MG63 (cell line): ENCODE measurements at regions not wholly inside any gene's neighbourhood (a gene's known extent, or its start where the extent isn't known, plus 50 kb on each side); places are given as distances from the start of the nearest gene placed in this dataset.

Source experiments
- DNase-seq: peaks from one replicate; pipeline ENCODE4 v3.0.0-alpha.2; 2020
- H3K27me3 ChIP-seq: fragments of 250-450 bp; sonication (Bioruptor Pico); 2 replicates; pipeline ENCODE4 v1.5.1; 2020; ENCODE audit warnings: mild to moderate bottlenecking, moderate library complexity
- H3K36me3 ChIP-seq: fragments of 250-450 bp; sonication (Bioruptor Pico); 2 replicates; pipeline ENCODE4 v1.5.1; 2020; ENCODE audit warnings: mild to moderate bottlenecking, moderate library complexity
- H3K4me3 ChIP-seq: fragments of 250-450 bp; sonication (Bioruptor Pico); 2 replicates; pipeline ENCODE4 v1.5.1; 2020; ENCODE audit warnings: mild to moderate bottlenecking, moderate library complexity
- H3K9me3 ChIP-seq: fragments of 250-450 bp; sonication (Bioruptor Pico); 2 replicates; pipeline ENCODE4 v1.5.1; 2020; ENCODE audit warnings: mild to moderate bottlenecking, moderate library complexity

DNA sequence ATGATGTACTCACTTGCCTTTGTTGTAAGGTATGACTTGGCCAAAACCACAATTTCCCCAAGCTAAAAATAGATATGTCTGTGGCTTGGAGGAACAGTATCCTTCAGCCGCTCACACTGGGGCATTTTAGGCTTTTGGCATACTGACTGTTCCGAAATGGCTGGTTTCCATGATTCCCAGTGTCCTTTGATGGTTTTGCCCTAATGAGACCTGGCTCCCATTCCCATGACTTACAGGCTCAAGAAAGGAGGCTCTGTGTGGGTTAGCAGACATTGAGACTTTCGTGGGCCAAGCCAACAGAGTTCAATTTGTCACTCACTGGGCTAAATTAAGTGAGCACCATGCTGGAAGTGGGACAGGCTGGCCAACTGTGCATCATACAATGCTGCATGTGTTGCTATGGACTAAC, 150.6 kb downstream of the CEP135 start:
- no peaks in the 10 kb centered on the region for H3K9me3 ChIP-seq
- DNase-seq: no peak
- H3K36me3 ChIP-seq: no peaks in the 10 kb centered on the region
- no peak overlapping the region for H3K4me3 ChIP-seq
- no peaks in the 10 kb centered on the region for H3K27me3 ChIP-seq

DNA sequence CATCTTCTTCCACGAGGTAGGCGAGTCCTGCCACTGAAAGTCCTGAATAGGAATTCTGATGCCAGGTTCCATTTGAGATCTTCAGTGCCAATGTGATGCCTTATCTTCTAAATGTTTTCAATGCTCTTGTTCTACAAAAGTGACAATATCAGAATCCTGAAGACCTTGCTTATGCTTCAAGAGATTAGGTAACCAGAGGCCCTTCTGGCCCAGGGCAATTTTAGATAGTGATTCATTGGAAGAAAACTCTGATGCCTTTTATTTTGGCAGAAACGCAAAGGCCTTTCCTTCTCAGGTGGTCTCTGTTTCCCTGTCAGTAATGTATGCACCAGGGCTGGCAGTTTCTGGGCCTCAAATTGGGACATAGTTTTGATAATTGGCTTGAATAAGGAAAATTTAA, 144.8 kb downstream of the CEP135 start:
- DNase-seq: no peak
- no peak overlapping the region for H3K4me3 ChIP-seq
- no peaks in the 10 kb centered on the region for H3K9me3 ChIP-seq
- no peaks in the 10 kb centered on the region for H3K27me3 ChIP-seq
- no peaks in the 10 kb centered on the region for H3K36me3 ChIP-seq

DNA sequence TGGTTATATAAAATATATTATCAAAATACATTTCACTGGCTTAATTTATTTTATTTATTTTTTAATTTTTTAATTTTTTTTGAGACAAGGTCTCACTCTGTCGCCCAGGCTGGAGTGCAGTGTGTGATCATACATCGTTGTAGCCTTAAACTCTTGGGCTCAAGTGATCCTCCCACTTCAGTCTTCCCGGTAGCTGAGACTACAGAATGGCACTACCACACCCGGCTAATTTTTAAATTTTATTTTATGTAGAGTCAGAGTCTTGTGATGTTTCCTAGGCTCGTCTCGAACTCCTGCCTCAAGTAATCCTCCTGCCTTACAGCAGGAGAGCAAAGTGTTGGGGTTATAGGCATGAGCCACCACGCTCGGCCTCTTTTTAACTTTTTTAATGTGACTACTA, 143.8 kb downstream of the CEP135 start:
- DNase-seq: no peak
- no peaks in the 10 kb centered on the region for H3K27me3 ChIP-seq
- no peaks in the 10 kb centered on the region for H3K36me3 ChIP-seq
- H3K4me3 ChIP-seq: no peak overlapping the region
- H3K9me3 ChIP-seq: no peaks in the 10 kb centered on the region

DNA sequence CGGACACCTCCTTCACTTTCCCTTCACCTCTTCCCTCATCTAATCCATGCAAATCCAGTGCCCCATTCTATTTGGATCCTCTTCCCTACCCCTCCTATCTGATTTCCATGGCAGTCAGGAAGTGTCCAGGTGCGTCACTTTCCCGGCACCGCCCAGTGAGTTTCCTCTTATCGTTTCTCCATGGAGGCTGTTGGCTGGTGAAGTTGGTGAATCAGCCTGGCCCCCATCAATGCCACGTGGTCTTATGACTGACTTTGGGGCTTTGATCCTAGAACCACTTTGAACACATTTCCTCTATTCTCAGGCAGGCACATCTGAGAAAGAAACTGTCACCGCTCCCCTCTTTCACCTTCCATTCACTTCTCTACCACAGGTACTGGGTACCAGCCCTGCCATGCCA, 137.8 kb downstream of the CEP135 start:
- Histone ChIP-seq H3K36me3 (no peaks in the 10 kb centered on the region), H3K9me3 (no peaks in the 10 kb centered on the region), H3K4me3 (no peak overlapping the region), H3K27me3 (no peaks in the 10 kb centered on the region)
- DNase-seq: no peak

DNA sequence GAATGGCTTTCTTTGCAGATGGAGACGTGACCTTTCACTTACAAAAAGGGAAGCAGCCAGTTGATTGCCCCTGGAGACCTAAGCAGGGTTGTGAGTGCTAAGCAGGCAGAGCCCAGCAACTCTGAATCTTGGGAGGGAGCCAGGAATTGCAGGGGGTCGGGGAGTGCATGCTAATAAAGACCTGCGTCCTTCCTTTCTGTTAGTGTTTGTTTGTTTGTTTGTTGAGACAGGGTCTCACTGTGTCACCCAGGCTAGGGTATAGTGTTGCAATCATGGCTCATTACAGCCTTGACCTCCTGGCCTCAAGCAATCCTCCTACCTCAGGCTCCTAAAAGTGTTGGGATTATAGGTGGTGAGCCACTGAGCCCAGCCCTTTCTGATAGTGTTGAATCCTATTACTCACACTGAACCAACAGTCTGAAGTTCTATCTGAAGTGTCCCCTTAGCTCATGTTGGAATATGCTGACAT, 137.4 kb downstream of the CEP135 start:
- H3K36me3 ChIP-seq: no peaks in the 10 kb centered on the region
- no peak overlapping the region for H3K4me3 ChIP-seq
- no peaks in the 10 kb centered on the region for H3K9me3 ChIP-seq
- DNase-seq: no peak
- H3K27me3 ChIP-seq: no peaks in the 10 kb centered on the region

DNA sequence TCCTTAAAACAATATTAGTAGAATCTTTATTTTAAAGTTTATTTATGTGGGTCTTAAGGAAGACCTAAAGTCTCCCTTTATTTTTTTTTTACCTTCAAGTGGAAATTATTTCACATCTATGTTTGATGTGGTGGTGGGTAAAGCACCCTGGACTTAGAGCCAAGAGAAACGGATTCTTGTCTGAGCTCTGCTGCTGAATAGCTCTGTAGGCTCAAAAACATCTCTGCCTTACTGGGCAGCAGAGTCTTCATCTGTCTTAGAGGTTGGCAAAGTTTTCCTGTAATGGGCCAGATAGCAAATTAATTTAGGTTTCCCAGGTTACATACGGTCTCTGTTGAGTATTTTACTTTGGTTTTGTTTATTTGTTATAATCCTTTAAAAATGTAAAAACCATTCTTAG, 136.5 kb downstream of the CEP135 start:
- DNase-seq: no peak
- Histone ChIP-seq H3K36me3 (no peaks in the 10 kb centered on the region), H3K9me3 (no peaks in the 10 kb centered on the region)

DNA sequence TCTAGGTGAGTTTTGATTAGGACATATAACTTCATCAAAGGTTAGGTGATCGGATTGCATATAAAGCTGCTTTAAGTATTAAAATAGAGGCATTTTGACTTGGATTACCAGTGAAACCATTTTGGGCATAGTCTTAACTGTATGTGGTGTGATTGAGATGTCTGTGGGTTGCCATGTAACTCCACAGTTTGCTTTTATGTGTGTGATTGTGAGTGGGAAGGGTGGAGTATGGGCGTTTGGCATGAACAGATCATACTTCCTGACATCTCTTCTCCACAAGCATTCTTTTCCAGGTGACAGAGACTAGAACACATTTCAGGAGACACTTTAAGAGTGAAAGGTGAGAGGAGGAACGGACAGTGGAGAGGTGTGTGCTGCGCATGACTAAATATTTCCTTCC, 136.1 kb downstream of the CEP135 start:
- no peak overlapping the region for H3K4me3 ChIP-seq
- no peaks in the 10 kb centered on the region for H3K27me3 ChIP-seq
- H3K36me3 ChIP-seq: no peaks in the 10 kb centered on the region
- no peaks in the 10 kb centered on the region for H3K9me3 ChIP-seq
- DNase-seq: no peak

More for the DNA sequence above, 136.5 kb downstream of the CEP135 start:
- Histone ChIP-seq H3K4me3 (no peak overlapping the region), H3K27me3 (no peaks in the 10 kb centered on the region)
